ENCODE measurements at regions not wholly inside any gene's neighbourhood (a gene's known extent, or its start where the extent isn't known, plus 50 kb on each side); places are given as distances from the start of the nearest gene placed in this dataset.

DNA sequence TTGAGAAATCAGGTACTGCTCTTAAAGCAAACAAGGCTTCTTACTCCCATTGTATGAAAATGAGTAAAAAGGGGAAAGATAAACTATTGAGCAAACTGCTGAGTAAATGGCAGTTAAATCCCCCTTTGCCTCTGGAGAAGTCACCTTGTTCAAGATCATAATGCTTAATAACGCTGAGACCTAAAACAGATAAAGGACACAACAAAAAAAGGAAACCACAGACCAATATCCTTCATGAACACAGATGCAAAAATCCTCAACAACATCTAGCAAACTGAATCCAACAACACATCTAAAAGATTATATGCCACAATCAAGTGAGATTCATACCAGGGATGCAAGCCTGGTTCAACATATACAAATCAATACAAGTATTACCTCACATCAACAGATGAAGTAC lies 109.0 kb upstream of the MDM1 start:
- no peak for TF ChIP-seq SIN3A (IDR thresholded peaks at IDR 0.05; ENCODE audit: low read depth)
- no peak for TF ChIP-seq CTCF (IDR thresholded peaks at IDR 0.05 in 2 of 3, conservative IDR thresholded peaks at IDR 0.05 in 1 of 3; ENCODE audit: borderline replicate concordance in 1 of 3, insufficient read depth in 1 of 3, low read depth in 2 of 3, low read length in 2 of 3)
- no peak for TF ChIP-seq SP1 (IDR thresholded peaks at IDR 0.05; ENCODE audit: low read depth)
- no peak for TF ChIP-seq POLR2A (IDR thresholded peaks at IDR 0.05; ENCODE audit: borderline replicate concordance, extremely low read depth, insufficient read depth, insufficient read length)
- TF ChIP-seq RAD21 (IDR thresholded peaks at IDR 0.05; ENCODE audit: low read depth): no peak
- TF ChIP-seq, protein P1, sequence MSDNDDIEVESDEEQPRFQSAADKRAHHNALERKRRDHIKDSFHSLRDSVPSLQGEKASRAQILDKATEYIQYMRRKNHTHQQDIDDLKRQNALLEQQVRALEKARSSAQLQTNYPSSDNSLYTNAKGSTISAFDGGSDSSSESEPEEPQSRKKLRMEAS (IDR thresholded peaks at IDR 0.05): no peak
- TF ChIP-seq POLR2AphosphoS5 (IDR thresholded peaks at IDR 0.05; ENCODE audit: low read depth, low read length): no peak
- TF ChIP-seq, protein P2, sequence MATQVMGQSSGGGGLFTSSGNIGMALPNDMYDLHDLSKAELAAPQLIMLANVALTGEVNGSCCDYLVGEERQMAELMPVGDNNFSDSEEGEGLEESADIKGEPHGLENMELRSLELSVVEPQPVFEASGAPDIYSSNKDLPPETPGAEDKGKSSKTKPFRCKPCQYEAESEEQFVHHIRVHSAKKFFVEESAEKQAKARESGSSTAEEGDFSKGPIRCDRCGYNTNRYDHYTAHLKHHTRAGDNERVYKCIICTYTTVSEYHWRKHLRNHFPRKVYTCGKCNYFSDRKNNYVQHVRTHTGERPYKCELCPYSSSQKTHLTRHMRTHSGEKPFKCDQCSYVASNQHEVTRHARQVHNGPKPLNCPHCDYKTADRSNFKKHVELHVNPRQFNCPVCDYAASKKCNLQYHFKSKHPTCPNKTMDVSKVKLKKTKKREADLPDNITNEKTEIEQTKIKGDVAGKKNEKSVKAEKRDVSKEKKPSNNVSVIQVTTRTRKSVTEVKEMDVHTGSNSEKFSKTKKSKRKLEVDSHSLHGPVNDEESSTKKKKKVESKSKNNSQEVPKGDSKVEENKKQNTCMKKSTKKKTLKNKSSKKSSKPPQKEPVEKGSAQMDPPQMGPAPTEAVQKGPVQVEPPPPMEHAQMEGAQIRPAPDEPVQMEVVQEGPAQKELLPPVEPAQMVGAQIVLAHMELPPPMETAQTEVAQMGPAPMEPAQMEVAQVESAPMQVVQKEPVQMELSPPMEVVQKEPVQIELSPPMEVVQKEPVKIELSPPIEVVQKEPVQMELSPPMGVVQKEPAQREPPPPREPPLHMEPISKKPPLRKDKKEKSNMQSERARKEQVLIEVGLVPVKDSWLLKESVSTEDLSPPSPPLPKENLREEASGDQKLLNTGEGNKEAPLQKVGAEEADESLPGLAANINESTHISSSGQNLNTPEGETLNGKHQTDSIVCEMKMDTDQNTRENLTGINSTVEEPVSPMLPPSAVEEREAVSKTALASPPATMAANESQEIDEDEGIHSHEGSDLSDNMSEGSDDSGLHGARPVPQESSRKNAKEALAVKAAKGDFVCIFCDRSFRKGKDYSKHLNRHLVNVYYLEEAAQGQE (IDR thresholded peaks at IDR 0.05; ENCODE audit: low read depth): no peak
- TF ChIP-seq ATF3 (IDR thresholded peaks at IDR 0.05): no peak
- TF ChIP-seq, protein P3, sequence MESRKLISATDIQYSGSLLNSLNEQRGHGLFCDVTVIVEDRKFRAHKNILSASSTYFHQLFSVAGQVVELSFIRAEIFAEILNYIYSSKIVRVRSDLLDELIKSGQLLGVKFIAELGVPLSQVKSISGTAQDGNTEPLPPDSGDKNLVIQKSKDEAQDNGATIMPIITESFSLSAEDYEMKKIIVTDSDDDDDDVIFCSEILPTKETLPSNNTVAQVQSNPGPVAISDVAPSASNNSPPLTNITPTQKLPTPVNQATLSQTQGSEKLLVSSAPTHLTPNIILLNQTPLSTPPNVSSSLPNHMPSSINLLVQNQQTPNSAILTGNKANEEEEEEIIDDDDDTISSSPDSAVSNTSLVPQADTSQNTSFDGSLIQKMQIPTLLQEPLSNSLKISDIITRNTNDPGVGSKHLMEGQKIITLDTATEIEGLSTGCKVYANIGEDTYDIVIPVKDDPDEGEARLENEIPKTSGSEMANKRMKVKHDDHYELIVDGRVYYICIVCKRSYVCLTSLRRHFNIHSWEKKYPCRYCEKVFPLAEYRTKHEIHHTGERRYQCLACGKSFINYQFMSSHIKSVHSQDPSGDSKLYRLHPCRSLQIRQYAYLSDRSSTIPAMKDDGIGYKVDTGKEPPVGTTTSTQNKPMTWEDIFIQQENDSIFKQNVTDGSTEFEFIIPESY (IDR thresholded peaks at IDR 0.05; ENCODE audit: extremely low read depth, insufficient replicate concordance, low read length): no peak
